Islet precursor cell (in vitro differentiated cells): ENCODE measurements at regions not wholly inside any gene's neighbourhood (a gene's known extent, or its start where the extent isn't known, plus 50 kb on each side); places are given as distances from the start of the nearest gene placed in this dataset.

ENCODE experiments used
- DNase-seq: peaks from one replicate; pipeline ENCODE4 v3.0.0-alpha.2; 2018

DNA sequence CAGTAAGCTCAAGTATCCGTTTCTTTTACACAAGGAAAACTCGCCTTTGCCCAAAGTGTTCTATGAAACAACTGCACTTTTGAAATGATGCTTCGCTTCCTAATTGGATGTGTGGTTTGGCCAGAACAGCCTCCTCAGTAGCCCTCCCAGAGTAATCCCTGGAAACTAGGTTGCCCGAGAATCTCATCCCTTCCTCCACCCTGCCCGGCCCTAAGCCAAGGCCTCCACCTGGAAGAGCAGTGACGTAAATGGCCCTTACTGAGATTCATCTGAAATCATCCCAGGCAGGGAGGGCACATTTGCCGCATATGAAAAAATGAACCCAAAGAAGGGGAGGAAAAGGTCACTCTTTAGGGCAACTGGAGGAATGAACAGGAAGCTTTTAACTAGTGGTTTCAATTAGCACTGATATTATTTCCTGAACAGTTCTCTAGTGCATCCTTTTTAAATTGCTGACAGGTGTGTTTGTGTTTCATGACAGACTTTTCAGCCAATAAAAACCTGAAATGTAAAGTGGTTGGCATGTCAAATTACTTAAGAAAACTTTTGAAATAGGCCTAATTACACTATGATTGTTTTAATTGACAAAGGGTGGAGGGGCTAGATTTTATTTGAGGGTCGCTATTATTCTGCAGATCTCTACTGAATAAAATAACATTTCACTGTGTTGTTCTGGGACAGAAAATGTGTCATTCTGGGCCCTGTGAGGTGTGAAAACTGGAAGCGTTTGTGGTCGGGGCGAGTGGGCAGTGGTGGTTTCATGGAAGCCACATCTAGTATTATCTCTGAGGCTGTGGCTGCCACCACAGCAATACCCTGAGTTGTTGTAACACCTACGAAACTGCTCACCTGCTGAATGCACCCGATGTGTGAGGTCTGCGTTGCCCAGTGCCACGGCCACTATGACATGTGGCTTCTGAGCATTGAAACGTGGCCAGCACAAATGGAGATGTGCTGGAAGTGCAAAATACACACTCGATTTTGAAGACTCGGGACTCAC is 112.1 kb downstream of the ZIC5 start:
- DNase-seq: no peak

DNA sequence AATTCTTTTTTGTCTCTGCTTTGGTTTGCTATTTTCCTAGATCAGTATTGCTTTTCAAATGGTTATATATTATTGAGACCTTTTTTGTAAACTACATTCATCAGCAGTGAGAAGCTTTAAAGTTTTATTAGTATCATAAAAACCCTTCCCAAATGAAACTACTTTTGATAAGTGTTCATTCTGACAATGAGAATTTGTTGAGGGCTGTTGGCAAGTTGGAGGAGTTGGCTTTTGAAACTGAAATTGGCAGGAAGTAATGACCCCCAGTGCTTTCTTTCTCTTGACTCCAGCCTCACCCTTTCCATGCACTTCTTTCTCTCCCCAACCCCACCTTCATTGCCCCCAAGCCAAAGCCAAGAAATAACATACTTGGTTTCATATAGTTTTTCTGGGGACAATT is 113.8 kb downstream of the ZIC5 start:
- DNase-seq: no peak

GRCh38 chr13:99855526-99856420 is 115.8 kb downstream of the ZIC5 start:
- no peak for DNase-seq

DNA sequence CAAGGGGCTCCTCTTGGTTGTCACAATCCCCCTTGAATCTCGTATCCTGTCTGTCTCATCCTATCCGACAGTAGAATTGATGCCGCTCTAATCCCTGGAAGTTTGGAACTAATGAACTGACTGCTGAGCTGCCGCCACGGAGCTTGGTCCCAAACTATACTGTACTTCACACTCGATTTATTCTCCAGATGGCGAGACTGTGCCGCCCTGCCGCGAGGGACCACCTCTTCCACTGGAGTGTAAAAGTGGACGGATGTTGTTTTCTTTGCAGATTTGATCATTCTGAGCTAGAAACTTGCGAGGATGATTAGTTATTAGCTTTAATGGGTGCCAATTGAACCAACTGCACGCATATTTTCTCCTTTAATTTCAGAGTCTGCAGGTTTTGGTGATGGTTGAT is 117.2 kb downstream of the ZIC5 start:
- DNase-seq: no peak

DNA sequence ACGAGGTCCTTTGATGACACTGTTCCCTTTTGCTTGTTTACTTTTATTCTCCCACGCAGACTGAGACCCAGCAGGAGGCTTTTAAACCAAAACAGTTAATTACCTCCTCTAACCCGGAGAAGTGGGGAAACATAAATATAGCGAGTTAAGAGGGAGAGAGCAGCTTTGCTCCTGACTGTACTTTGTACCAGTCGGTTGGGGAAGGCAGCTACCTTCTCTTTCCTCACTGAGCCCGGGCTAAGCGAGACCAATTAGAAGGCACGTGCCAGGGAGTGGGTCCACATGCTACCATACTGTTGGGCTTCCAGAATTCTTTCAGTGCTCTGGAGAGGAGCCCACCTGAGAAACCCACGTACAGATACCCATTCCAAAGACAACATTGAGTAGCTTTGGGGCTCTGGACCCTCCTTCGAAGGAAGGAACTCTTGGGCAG is 124.2 kb downstream of the ZIC5 start:
- DNase-seq: no peak

DNA sequence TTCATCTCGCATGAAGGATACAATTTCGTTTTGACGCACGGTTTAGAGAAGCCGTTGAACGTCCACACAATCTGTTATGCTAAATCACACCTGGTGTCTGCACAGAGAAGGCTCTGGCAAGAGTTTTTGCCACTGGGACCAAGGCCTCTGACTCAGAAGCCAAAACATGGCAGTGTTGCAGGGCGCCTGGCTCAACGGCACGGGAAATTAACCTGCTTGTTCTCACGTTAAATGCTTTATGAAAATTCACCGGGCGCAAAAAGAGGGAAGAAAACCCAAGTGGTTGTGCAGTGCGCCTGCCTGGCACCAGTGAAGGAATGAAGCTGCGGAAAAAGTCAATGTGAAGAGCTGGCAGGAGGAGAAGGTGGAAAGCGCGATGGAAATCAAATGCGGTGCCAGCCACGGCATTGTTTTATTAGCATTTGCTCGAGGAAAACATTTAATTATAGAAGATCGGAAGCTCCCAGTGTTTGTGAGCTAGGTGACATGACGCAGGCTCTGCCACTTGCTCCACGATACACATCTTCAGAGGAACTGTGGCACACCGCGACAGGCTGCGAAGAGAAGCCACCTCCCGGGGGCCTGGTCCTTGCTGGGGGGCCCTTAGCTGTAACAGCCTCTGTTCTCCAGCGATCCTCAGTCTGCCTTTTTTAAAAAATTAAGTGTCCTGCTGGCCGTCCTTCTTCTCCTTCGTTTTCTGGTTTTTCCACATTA is 126.2 kb downstream of the ZIC5 start:
- no peak for DNase-seq

GRCh38 chr13:99844421-99844820 is 127.1 kb downstream of the ZIC5 start:
- no peak for DNase-seq

DNA sequence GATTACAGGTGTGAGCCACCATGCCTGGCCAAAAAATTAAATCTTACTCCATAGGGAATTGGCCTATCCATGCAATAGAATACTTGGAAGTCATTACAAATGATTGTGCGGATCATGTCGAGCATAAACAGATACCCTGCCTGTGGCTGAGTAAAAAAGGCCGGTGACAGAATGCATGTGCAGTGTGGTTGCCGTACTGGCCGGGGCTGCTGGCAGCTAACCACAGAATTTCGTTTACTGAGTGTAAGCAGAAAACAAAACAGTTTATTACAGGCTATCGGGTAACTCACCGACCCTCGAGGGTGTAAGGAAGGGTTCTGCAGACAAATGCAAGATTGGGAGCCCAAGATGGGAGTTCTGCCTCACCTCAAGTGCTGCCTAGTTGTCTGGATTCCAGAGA is 127.7 kb downstream of the ZIC5 start:
- no peak for DNase-seq

GRCh38 chr13:99842405-99842804 is 129.2 kb downstream of the ZIC5 start:
- no peak for DNase-seq

DNA sequence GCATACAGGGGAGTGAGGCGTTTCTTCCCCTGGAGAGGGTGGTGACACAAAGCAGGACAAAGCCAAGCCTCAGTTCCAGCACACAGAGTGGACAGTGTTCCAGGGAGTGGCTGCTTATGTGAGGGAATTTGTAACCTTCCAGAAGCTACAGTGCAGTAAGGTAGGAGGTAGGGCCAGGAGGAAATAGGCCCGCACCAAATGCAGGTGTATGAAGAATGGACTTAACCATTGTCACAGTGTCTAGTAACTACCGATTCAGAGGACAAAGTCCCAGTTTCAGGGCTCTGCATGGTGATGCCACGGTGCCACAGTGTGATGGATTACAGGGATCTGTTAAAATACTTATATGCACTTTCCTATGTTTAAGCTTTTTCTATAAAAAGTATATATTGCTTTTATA is 135.3 kb downstream of the ZIC5 start:
- DNase-seq: no peak

GRCh38 chr13:99835442-99835841 is 136.1 kb downstream of the ZIC5 start:
- DNase-seq: no peak

DNA sequence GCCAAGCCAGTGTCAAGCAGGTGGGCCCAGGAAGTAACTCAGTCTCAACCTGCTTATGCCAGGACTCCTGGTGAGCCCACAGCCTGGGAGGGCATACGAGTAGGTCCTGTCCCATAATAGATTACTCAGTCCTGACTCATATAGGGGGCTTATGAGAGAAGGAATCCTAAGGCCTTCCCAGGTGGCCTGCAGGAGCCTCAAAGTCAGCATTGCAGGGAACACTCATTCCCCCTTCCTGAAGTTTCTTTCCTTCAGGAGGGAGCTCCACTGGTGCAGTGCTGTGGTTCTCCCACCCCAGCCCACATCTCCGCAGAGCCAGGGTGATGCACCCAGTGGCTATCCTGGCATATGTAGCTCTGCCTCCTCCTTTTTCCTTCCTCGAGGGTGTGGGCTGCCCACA is 137.3 kb downstream of the ZIC5 start:
- no peak for DNase-seq

GRCh38 chr13:99832347-99832746 is 139.2 kb downstream of the ZIC5 start:
- DNase-seq: no peak

GRCh38 chr13:99830931-99831330 is 140.6 kb downstream of the ZIC5 start:
- no peak for DNase-seq

GRCh38 chr13:99829593-99830239 is 141.9 kb downstream of the ZIC5 start:
- DNase-seq: no peak

- no peak for DNase-seq
Measured at GRCh38 chr13:99829161-99829560, 142.4 kb downstream of the ZIC5 start.

GRCh38 chr13:99828735-99829134 is 142.8 kb downstream of the ZIC5 start:
- no peak for DNase-seq

- no peak for DNase-seq
Measured at GRCh38 chr13:99828123-99828522, 143.4 kb downstream of the ZIC5 start.

DNA sequence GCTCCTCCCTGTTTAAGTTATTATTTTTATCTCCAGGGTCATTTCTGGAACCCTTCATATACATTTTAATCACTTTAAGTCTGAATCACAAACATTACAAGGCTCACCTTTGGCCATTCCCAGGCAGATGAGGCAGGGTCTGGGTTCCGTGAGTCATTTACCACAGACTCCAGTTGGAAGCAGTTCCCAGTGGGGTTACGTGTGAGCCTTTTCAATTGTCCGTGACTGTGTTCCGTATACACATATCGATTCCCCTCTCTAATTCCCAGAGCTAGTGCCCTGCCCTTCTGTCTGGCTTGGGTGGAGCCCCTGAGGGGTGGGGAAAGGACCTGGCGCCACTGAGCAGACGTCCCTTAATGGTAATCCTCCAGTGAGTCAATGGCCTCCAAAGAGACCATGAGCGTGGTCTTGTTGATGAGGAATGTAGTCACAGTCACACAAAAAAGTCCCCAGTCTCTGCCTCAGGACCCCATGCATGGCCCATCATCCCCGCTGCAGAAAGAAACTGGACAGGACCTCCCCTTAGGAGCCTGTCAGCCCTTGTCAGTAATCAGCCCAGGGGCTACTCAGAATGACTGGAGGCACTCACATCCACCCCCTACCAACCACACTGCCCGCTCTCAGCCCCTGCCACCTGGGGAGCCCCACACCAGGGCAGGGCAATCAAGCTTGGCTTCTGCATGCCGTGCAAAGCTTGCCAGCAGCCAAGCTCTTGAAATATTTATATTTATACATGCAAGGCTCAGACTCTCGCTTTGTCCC is 144.4 kb downstream of the ZIC5 start:
- no peak for DNase-seq

GRCh38 chr13:99823961-99824360 is 147.6 kb downstream of the ZIC5 start:
- DNase-seq: no peak

DNA sequence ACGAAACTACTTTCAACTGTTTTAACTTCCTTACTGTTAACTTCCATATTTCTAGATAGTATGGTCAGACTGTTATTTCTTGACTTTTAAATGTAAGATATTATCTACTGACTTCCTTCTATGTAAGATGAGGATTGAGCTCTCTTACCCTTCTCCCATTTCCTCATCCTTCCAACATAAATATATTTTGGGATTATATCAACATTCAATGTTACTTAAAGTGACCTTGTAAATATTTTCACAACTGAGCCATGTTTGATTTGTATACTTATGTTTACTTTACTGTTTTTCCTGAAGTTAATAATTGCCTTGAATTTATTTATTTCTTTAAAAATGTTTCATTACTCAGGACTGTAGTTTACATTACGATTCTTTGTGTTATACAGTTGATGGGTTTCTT is 148.7 kb downstream of the ZIC5 start:
- DNase-seq: no peak

GRCh38 chr13:99821741-99822140 is 149.8 kb downstream of the ZIC5 start:
- no peak for DNase-seq
